ENCODE measurements at regions not wholly inside any gene's neighbourhood (a gene's known extent, or its start where the extent isn't known, plus 50 kb on each side); places are given as distances from the start of the nearest gene placed in this dataset.

DNA sequence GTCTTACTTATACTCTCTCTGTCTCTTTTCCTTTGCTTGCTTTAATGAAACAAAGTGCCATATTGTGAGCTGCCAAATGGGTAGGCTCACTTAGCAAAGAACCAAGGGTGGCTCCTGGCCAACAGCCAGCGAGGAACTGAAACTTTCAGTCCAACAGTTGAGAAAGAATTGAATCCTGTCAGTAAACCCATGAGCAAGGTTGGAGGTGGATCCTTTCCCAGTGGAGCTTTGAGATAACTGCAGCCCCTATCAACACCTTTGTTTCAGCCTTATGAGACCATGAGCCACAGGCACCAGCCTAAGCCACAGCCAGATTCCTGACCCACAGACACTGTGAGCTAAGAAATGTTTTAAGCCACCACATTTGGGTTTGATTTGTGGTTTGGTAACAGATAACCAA lies 362.2 kb downstream of the PDGFC start:
- TF ChIP-seq, protein P1, sequence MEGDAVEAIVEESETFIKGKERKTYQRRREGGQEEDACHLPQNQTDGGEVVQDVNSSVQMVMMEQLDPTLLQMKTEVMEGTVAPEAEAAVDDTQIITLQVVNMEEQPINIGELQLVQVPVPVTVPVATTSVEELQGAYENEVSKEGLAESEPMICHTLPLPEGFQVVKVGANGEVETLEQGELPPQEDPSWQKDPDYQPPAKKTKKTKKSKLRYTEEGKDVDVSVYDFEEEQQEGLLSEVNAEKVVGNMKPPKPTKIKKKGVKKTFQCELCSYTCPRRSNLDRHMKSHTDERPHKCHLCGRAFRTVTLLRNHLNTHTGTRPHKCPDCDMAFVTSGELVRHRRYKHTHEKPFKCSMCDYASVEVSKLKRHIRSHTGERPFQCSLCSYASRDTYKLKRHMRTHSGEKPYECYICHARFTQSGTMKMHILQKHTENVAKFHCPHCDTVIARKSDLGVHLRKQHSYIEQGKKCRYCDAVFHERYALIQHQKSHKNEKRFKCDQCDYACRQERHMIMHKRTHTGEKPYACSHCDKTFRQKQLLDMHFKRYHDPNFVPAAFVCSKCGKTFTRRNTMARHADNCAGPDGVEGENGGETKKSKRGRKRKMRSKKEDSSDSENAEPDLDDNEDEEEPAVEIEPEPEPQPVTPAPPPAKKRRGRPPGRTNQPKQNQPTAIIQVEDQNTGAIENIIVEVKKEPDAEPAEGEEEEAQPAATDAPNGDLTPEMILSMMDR (IDR thresholded peaks at IDR 0.05) = no peak
- no peaks in the 10 kb centered on the region for H3K9me3 ChIP-seq
- no peak overlapping the region for H3K27ac ChIP-seq
- no peaks in the 10 kb centered on the region for H3K27me3 ChIP-seq (ENCODE audit: insufficient read depth in 3 of 3, low read length in 2 of 3)
- intact Hi-C loops (cut with DNase I) = no loop called here
- peak; percentile 20 to 47 for DNase-seq
- H3K36me3 ChIP-seq (ENCODE audit: insufficient read depth in 1 of 2, low read depth in 1 of 2) = no peaks in the 10 kb centered on the region
- ATAC-seq = no peak
- H3K4me3 ChIP-seq = no peak overlapping the region
- WGBS, 3 donors = 40 to 75% (median 60%) methylated on average over 1 of the region's 1 CpG
- no peaks in the 10 kb centered on the region for H3K4me1 ChIP-seq

DNA sequence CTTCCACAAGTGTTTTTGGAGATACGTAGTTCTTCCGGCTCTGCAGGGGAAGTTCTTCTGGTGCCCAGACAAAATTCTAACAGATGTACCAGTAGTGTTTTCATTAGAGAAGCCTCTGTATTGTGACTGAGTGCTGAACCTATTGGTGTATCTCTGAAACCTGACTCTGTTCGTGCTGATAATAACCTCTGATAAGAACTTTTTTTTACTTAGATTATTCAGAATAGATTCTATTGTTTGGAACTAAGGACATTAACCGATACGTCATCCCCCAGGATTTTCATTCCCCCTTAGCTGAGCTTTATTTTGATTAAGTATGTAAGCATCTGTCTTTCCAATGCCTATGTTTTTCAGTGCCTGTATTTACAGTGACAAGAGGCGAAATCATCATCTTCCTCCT lies 362.9 kb downstream of the PDGFC start:
- no peak overlapping the region for H3K27ac ChIP-seq
- no peaks in the 10 kb centered on the region for H3K4me1 ChIP-seq
- H3K27me3 ChIP-seq (ENCODE audit: insufficient read depth in 3 of 3, low read length in 2 of 3) = no peaks in the 10 kb centered on the region
- WGBS, 3 donors = 61 to 64% (median 62%) methylated on average over 6 of the region's 6 CpGs
- TF ChIP-seq, protein P1 (IDR thresholded peaks at IDR 0.05) = no peak
- DNase-seq (no peak), ATAC-seq (no peak)
- H3K4me3 ChIP-seq = no peak overlapping the region
- intact Hi-C loops (cut with DNase I) = no loop called here
- no peaks in the 10 kb centered on the region for H3K9me3 ChIP-seq
- no peaks in the 10 kb centered on the region for H3K36me3 ChIP-seq (ENCODE audit: insufficient read depth in 1 of 2, low read depth in 1 of 2)

DNA sequence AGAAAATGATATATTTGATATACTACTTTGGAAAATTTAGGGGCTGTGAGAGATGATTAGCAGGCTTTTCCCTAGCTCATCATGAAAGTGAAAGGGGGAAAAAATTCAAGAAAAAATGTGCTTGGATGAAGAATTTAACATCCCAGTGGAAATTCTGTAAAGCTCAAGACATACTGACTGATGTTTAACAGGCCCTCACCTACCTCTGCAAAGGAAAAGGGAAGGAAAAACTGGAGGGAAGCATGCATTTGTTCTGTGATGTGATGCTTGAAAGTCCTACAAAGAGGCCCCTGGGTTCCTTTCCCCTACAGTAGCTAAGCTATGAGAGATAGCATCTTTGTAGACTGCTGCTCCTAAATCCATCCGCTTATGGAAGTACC lies 364.1 kb downstream of the PDGFC start:
- Histone ChIP-seq H3K27ac (no peak overlapping the region), H3K9me3 (no peaks in the 10 kb centered on the region), H3K36me3 (ENCODE audit: insufficient read depth in 1 of 2, low read depth in 1 of 2) (no peaks in the 10 kb centered on the region), H3K4me3 (no peak overlapping the region), H3K4me1 (no peaks in the 10 kb centered on the region), H3K27me3 (ENCODE audit: insufficient read depth in 3 of 3, low read length in 2 of 3) (no peaks in the 10 kb centered on the region)
- intact Hi-C loops (cut with DNase I) = no loop called here
- 82 to 100% (median 91%) methylated on average over 1 of the region's 1 CpG for WGBS, 3 donors
- DNase-seq (no peak), ATAC-seq (no peak)
- TF ChIP-seq, protein P1 (IDR thresholded peaks at IDR 0.05) = no peak

DNA sequence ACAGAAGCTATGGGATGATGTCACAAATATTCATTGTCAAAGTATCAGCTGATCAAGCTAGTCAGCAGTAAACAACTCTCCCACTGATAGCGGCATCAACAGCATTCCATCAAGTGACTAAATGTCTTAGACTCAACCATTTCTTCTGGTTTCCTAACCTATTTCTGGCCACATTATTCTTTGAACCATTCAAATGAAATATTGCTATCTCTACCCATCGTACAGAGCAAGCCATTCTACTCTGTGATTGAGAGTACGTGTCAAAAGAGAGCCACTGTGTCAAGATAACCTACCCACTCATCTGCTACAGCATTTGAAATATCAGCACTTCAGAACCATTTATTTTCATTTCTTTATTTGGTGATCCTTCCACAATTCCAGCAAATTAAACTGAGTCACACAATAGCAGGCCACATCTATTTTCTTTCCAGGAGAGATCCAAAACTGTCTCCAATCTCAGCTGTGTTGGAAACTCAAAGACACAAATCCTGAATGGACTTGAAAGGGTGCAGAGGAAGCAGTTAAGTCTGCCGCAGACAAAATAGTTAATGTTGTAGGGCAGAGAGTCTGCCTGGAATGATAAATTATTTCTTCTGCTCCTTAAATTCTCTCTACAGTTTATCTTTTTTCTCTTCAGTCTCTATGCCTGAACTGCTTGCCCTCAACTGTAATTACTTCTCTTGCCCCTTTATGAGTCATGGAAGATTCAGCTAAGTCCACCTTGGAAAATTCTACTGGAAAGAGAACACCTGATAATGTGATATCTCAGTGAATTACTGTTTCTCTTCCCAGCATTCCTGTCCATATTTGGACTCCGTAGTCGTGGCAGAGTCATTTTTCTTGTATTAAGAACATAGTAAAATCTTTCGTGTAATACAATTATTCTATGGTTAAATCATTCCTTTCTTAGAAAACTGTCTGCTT lies 364.8 kb downstream of the PDGFC start:
- no peaks in the 10 kb centered on the region for H3K27me3 ChIP-seq (ENCODE audit: insufficient read depth in 3 of 3, low read length in 2 of 3)
- intact Hi-C loops (cut with DNase I) = no loop called here
- no peak for DNase-seq
- H3K4me1 ChIP-seq = no peaks in the 10 kb centered on the region
- no peak overlapping the region for H3K4me3 ChIP-seq
- TF ChIP-seq, protein P1 (IDR thresholded peaks at IDR 0.05) = no peak
- H3K9me3 ChIP-seq = no peaks in the 10 kb centered on the region
- ATAC-seq = no peak
- 40 to 62% (median 42%) methylated on average over 7 of the region's 7 CpGs for WGBS, 3 donors
- no peaks in the 10 kb centered on the region for H3K36me3 ChIP-seq (ENCODE audit: insufficient read depth in 1 of 2, low read depth in 1 of 2)
- H3K27ac ChIP-seq = no peak overlapping the region
